GM21825 (cell line): ENCODE measurements at regions not wholly inside any gene's neighbourhood (a gene's known extent, or its start where the extent isn't known, plus 50 kb on each side); places are given as distances from the start of the nearest gene placed in this dataset.
"Not testable (repeated sequence)": the region's sequence is repeated elsewhere in the genome, so short reads cannot be mapped to it uniquely, and the experiment has no call there.

Experiments
- ATAC-seq: cut with Tn5 transposase; IDR thresholded peaks from one replicate; pipeline ENCODE4 v1.9.1; 2021; ENCODE audit warnings: mild to moderate bottlenecking, moderate library complexity; ENCODE audit not compliant: unreplicated experiment

DNA sequence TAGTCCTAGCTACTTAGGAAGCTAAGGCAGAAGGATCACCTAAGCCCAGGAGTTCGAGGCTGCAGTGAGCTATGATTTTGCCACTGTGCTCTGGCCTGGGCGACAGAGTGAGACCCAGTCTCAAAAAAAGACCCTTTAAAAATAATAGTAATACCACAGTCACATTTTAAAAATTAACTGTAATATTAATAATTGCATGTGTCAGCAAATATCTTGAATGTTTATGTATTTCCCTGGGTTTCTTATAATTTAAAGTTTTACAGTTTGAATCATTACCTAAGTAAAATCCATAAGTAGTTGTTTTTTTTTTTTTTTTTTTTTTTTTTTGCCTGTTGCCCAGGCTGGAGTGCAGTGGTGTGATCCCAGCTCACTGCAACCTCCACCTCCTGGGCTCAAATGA is 69.2 kb downstream of the LYZL2 start:
- no peak for ATAC-seq

DNA sequence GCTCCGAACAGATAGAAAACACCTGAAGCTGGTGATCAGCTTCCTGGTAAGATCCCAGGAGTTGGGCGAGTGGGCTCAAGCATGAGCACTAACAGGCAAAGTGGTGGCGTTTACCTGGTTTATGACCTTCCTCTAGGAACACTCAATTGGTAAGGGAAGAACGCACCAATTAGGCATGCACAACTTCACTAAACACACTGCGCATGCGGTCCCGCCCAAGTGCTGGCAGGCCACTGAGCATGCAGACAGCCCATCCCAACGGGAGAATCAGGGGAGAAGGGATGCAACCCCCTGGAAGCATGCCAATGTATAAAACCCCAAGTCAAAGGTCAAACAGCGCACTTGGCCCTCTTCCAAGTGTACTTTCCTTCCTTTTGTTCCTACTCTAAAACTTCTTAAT is 70.4 kb downstream of the LYZL2 start:
- no peak for ATAC-seq

DNA sequence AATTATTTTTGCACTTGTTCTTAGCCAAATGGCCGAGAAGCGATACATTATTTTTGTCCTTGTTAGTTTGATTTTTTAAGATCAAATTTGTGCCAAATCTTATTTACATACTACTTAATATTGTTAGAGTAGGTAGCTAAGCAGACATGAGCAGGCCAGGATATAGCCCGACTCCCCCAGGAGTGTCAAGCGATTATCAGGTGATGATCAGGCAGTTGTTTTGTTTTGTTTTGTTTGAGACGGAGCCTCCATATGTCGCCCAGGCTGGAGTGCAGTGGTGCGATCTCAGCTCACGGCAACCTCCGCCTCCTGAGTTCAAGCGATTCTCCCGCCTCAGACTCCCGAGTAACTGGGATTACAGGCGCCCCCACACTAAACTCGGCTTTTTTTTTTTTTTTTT is 71.1 kb downstream of the LYZL2 start:
- ATAC-seq: no peak

- ATAC-seq: no peak
Measured at GRCh38 chr10:30557884-30558283, 71.7 kb downstream of the LYZL2 start.

DNA sequence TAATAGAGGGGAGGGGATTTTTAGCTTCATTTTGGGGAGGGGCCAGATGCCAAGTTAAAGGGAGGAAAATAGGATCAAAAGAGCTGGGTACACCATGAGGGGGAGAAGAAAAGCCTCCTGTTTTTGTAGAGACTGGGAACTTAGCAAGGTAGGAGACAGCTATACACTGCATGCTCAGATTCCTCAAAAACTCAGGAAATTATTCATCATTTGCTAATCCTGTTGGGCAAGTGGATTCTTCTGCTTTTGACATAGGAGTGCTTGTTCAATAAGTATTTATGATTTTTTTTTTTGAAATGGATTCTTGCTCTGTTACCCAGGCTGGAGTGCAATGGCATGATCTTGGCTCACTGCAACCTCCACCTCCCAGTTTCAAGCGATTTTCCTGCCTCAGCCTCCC is 73.4 kb downstream of the LYZL2 start:
- ATAC-seq: no peak

DNA sequence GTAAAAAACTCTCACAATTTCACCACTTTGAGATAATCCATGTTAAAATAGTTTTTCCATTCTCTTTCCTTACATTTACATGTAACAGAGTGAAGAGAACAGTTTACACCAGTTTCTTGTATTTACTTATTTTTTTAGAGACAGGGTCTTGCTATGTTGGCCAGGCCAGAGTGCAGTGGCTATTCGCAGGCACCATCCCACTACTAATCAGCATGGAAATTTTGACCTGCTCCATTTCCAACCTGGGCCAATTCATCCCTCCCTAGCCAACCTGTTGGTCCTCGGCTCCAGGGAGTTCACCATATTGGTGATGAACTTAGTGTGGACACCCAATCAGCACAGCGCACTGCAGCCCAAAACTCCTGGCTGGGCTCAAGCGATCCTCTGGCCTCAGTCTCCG is 74.1 kb downstream of the LYZL2 start:
- ATAC-seq: no peak

DNA sequence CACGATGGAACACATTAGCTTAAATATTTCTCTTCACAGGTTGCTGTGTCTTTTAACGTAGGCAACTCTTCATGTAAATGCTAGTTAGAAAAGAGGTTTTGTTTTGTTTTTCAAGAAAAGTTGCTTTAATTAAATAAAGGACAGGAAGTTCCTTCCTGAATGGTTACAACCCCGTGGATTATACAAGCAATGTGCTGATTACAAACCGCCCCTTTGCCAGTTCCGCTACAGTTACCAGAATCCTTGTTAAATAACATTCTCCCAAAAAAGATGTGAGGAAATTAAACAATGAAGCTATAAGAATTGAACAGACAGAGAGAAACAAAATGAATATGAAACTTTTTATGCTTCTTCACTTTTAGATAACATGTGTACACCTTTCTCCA is 75.1 kb downstream of the LYZL2 start:
- no peak for ATAC-seq

DNA sequence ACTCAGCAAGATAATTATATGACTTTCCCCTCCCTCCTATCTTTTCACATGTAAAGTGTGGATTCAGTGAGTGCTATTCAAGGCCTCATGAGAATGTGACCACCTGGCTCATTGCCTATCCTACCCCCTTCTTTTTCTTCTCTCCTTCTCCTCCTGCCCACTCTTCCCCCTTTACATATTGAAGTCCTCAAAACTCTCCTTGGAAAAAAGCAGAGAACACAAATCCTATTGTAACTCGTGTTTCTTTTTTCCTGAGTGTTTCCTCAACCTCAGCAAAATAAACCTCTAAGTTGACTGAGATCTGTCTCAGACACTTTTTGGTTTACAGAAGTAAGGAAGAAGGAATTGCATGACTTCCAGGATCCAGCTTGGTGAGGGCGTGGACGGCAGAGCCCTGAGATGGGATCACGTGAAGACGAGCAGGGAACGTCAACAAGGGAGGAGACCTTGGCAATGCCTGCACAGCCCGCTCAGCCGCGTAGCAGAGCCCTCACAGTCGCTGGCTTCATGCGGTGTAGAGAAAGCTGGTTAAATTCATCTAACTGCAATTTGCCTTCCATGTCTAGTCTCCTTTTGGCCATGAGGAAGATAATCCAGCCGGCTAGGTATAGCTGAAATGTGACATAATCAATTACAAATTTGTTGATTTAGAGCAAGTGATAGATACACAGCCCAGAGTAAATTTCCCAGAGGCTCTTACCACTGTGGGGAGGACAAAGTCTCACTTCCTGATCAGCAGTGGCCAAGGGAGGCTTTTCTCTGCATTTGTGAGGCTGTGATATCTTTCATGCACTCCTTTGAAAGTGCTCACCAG is 75.7 kb downstream of the LYZL2 start:
- ATAC-seq: no peak

DNA sequence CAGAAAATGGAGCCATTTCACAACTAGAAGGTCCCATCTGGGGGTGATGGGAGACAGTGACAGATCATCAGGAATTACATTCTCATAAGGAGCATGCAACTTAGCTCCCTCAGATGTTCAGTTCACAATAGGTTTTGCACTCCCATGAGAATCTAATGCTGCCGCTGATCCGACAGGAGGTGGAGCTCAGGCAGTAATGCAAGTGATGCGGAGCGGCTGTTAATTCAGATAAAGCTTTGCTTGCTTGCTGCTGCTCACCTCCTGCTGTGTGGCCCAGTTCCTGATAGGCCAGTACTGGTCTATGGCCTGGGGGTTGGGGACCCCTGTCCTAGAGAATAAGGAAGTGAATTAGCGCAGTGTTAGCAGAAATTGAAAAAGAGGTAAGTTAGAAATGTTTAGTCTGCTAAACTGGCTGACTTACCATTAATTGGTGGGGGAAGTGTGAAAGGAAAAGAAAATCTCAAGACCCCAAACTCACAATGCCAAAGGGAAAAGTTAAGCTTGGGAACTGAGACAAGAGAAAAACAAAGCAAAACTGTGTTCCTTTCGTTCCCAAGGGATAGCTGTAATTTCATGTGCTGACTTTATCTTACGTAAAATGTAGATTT is 76.4 kb downstream of the LYZL2 start:
- ATAC-seq: no peak

GRCh38 chr10:30550967-30551815 is 78.4 kb downstream of the LYZL2 start:
- ATAC-seq: no peak

DNA sequence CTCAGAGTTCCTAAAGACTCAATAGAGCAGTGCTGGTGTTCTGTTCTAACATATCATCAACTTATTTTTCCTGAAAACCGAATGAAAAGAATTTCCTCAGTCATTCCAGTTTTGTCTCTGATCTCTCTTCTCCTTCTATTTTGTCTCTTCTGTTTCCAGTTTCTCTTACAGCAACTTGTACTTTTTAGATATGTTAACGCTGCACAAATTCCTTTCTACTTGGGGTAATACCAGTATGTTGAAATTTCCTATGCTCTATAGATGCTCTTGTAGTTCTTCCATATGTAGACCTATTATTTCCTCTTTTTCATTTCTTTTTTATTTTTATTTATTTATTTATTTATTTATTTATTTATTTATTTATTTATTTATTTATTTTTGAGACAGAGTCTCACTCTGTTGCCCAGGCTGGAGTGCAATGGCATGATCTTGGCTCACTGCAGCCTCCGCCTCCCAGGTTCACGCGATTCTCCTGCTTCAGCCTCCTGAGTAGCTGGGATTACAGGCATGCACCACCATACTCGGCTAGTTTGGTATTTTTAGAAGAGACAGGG is 80.3 kb downstream of the LYZL2 start:
- not testable (repeated sequence) for ATAC-seq

DNA sequence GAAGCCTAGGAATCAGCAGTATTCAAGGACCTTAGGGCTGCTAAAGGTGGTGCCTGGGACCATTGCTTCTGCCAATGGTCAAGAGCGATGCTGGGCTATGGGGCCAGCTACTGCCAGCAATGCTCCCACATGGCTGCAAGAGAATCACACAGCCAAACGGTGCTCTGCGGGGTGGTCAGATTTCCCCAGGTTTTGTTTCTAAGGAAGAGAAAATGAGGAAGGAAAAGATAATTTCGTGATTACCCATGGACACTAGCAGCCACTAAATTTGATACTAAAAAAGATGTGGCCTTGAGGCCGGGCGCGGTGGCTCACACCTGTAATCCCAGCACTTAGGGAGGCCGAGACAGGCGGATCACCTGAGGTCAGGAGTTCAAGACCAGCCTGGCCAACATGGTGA is 83.0 kb downstream of the LYZL2 start:
- no peak for ATAC-seq

GRCh38 chr10:30542895-30543288 is 86.7 kb downstream of the LYZL2 start:
- ATAC-seq: no peak

DNA sequence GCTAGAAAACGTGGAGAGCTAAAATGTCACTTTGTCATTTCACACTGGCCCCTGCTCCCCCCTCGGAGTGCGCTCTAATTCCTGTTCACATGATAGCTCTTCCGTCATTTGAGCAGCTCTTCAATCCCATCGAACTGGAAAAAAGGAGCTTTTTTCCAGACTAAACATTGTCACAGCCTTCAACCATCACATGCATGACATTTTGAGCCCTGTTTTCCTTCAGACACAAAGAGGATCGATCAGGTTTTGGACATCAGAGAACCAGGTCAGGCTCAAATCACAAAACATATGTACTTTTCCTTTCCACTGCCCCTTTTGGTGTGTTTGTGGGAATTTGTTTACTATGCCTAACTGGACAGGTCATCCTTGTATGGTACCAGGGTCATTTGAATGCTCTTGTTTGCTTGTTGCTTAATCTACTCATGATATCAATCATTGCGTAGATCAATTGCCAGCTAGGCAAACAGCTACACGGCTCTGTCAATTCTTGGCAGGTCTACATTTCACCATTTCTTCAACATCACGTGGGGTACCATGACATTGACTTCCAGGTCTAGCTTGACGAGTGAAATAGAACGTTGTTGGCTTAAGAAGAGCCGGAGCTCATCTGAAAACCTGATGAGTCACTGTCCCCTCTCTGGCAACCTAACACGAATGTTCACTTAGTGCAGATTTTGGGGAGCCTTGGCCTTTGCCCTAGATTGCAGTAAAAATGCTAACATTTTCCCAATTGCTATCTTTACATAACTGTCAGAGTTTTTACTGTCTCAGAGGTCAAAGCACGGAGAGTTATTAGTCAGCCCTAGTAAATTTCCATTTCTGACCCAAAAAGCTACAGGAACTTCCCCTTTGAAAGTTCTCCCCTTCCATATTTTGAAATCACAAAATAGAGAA is 87.3 kb downstream of the LYZL2 start:
- ATAC-seq: no peak

- ATAC-seq: no peak
Measured at GRCh38 chr10:30540276-30540675, 89.3 kb downstream of the LYZL2 start.

- ATAC-seq: no peak
Measured at GRCh38 chr10:30538086-30538485, 91.5 kb downstream of the LYZL2 start.

DNA sequence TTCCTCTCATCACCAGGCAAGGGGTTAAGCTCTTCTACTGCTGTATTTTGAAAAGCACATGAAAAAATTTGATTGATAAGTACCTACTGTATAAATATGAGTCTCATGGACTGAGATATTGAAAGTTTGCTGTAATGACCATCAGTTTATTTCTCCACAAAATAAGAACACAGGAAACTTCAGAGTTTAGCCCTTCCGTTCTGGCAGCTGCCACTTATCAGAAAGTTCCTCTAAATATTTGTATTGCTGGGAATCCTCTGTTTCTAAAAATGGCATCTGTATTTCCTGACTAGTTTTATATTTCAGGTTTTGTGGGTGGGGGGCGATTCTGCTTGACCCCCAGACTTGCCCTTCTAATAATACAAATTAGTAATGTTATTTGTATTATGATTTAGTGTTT is 92.0 kb downstream of the LYZL2 start:
- no peak for ATAC-seq

GRCh38 chr10:30537158-30537557 is 92.4 kb downstream of the LYZL2 start:
- not testable (repeated sequence) for ATAC-seq

DNA sequence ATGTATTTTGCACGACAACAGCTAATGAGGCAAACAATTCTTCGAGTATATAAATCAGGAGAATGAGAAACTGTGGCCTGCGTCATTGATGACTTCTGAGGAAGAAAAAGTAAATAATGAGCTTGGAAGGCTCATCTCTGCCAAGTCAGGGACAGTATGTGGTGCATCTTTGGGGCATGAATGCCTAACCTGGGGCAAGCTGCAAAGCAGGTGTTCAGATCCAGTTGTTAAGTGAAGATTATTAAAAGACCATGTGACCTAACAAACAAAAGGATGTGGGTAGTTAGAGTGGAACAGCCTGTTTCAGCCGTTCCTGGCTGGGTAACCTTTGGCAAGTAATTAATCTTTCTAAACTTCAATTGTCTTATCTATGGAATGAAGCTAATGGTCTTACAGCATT is 93.0 kb downstream of the LYZL2 start:
- ATAC-seq: no peak

DNA sequence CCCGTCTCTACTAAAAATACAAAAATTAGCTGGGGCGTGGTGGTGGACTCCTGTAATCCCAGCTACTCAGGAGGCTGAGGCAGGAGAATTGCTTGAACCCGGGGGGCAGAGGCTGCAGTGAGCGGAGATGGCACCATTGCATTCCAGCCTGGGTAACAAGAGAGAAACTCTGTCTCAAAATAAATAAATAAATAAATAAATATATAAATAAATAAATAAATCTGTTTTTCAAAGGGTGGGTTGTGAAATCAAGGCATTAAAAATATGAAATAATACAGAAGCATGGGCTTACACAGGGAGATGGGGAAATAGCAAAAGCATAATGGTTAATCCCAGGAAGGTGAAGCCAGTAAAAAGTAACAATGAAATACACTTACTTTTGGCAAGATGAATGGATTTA is 93.9 kb downstream of the LYZL2 start:
- ATAC-seq: no peak
